Suprapubic skin (tissue), 4 donors: ENCODE measurements at regions not wholly inside any gene's neighbourhood (a gene's known extent, or its start where the extent isn't known, plus 50 kb on each side); places are given as distances from the start of the nearest gene placed in this dataset.

Source experiments
- POLR2A ChIP-seq, 2 donors: fragments of 450-650 bp; IDR thresholded peaks; one replicate each; pipeline ENCODE4 v1.6.1; 2017; ENCODE audit warnings: antibody characterized with exemption in 2 of 2, mild to moderate bottlenecking in 2 of 2, moderate library complexity in 2 of 2
- POLR2AphosphoS5 ChIP-seq, 3 donors: sonication (generic); formaldehyde crosslinking; IDR thresholded peaks; one replicate each; pipeline ENCODE4 v1.6.1; 2017; ENCODE audit warnings: antibody characterized with exemption in 3 of 3
- TF ChIP-seq, protein P1 (sequence below), 2 donors: fragments of 200-600 bp in 1 of 2; fragments of 450-650 bp in 1 of 2; sonication (generic) in 1 of 2; IDR thresholded peaks; one replicate each; pipeline ENCODE4 v1.5.1; 2016 to 2019; ENCODE audit warnings: antibody characterized with exemption in 2 of 2, mild to moderate bottlenecking in 1 of 2, moderate library complexity in 1 of 2

- TF ChIP-seq, protein P1, sequence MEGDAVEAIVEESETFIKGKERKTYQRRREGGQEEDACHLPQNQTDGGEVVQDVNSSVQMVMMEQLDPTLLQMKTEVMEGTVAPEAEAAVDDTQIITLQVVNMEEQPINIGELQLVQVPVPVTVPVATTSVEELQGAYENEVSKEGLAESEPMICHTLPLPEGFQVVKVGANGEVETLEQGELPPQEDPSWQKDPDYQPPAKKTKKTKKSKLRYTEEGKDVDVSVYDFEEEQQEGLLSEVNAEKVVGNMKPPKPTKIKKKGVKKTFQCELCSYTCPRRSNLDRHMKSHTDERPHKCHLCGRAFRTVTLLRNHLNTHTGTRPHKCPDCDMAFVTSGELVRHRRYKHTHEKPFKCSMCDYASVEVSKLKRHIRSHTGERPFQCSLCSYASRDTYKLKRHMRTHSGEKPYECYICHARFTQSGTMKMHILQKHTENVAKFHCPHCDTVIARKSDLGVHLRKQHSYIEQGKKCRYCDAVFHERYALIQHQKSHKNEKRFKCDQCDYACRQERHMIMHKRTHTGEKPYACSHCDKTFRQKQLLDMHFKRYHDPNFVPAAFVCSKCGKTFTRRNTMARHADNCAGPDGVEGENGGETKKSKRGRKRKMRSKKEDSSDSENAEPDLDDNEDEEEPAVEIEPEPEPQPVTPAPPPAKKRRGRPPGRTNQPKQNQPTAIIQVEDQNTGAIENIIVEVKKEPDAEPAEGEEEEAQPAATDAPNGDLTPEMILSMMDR (IDR thresholded peaks at IDR 0.05): no peak
- no peak for TF ChIP-seq POLR2A (IDR thresholded peaks at IDR 0.05)
- no peak for TF ChIP-seq POLR2AphosphoS5 (IDR thresholded peaks at IDR 0.05)
Observed at GRCh38 chr16:63530208-63530607, 1494.0 kb upstream of the CDH8 start.
